ENCODE measurements at regions not wholly inside any gene's neighbourhood (a gene's known extent, or its start where the extent isn't known, plus 50 kb on each side); places are given as distances from the start of the nearest gene placed in this dataset.
"Not testable (repeated sequence)": the region's sequence is repeated elsewhere in the genome, so short reads cannot be mapped to it uniquely, and the experiment has no call there.

GRCh38 chr4:171517883-171518282 is 295.3 kb upstream of the GALNTL6 start:
- H3K36me3 ChIP-seq: no peaks in the 10 kb centered on the region
- no peak overlapping the region for H3K4me3 ChIP-seq
- intact Hi-C loops (cut with DNase I): no loop called here
- H3K27ac ChIP-seq: no peak overlapping the region
- no peak for DNase-seq (ENCODE audit: extremely low spot score in 2 of 2)
- no peaks in the 10 kb centered on the region for H3K4me1 ChIP-seq
- H3K27me3 ChIP-seq: no peaks in the 10 kb centered on the region
- TF ChIP-seq CTCF (IDR thresholded peaks at IDR 0.05): no peak
- no peaks in the 10 kb centered on the region for H3K9me3 ChIP-seq

DNA sequence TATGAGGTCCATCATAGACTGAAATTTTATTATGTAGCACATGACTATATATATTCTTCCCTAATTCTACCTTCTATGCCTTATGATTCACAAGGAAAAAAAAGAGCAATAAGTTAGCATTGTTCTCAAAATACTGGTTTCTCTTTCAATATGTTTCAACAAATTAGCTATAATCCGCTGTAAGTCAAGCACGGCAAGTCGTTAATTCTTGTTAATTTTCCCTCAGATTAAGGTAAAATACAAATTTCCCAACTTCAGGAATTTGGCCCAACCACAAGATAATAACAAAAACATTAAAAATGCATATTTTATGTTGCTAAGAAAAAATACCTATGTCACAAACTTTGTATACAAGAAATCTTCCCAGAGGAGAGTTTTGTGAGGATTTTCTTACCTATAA is 296.5 kb upstream of the GALNTL6 start:
- TF ChIP-seq POLR2A (IDR thresholded peaks at IDR 0.05): no peak
- TF ChIP-seq POLR2AphosphoS5 (IDR thresholded peaks at IDR 0.05; ENCODE audit: insufficient read depth in 1 of 2, low read depth in 1 of 2): no peak
- TF ChIP-seq CTCF (IDR thresholded peaks at IDR 0.05): no peak
- intact Hi-C loops (cut with DNase I): no loop called here
- H3K9me3 ChIP-seq: no peaks in the 10 kb centered on the region
- H3K27ac ChIP-seq: no peak overlapping the region
- no peaks in the 10 kb centered on the region for H3K36me3 ChIP-seq
- H3K27me3 ChIP-seq: no peaks in the 10 kb centered on the region
- no peak for DNase-seq (ENCODE audit: extremely low spot score in 2 of 2)
- no peaks in the 10 kb centered on the region for H3K4me1 ChIP-seq
- H3K4me3 ChIP-seq: no peak overlapping the region

DNA sequence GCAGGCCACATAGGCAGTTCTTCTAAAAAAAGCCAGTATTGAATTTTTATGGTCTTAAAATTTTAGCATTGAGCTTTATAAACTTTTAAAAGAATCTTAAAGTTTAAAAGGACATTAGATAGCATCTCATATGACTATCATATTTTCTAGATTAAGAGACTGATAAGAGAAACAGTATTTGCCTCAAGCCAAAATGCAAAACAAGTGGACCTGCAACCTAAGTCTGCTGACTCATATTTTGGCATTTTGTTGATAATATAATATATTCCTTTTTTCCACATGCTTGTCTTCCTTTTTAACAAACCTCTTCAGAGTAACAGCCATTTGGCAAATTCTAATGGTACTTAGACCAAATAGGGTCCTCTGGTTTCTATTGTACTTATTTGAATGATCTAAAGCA is 328.5 kb upstream of the GALNTL6 start:
- Histone ChIP-seq H3K4me3 (no peak overlapping the region), H3K4me1 (no peaks in the 10 kb centered on the region), H3K9me3 (no peaks in the 10 kb centered on the region), H3K27ac (no peak overlapping the region), H3K27me3 (no peaks in the 10 kb centered on the region), H3K36me3 (no peaks in the 10 kb centered on the region)
- no peak for DNase-seq (ENCODE audit: extremely low spot score in 2 of 2)
- TF ChIP-seq POLR2A (IDR thresholded peaks at IDR 0.05): no peak
- no peak for TF ChIP-seq CTCF (IDR thresholded peaks at IDR 0.05)
- TF ChIP-seq POLR2AphosphoS5 (IDR thresholded peaks at IDR 0.05; ENCODE audit: insufficient read depth in 1 of 2, low read depth in 1 of 2): no peak
- intact Hi-C loops (cut with DNase I): no loop called here

DNA sequence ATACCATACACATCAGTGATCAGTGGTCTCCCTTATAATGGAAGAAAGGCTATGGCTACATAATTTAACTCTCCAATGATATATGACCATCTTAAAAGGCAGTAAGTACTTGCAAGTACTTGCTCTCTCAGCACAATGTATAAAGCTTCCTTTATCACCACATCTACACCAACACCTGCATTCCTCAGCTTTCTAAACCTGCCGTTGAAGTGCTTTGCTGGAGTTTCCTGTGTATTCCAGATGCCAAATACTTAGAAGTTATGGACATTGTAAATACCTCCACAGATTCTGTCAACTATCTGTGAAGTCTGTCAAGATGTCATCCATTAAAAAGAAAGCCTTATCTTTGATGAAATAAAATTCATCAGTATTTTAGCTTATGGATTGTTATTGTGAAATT is 335.0 kb upstream of the GALNTL6 start:
- H3K9me3 ChIP-seq: no peaks in the 10 kb centered on the region
- DNase-seq (ENCODE audit: extremely low spot score in 2 of 2): no peak
- H3K27me3 ChIP-seq: no peaks in the 10 kb centered on the region
- TF ChIP-seq POLR2A (IDR thresholded peaks at IDR 0.05) (no peak), CTCF (IDR thresholded peaks at IDR 0.05) (no peak), POLR2AphosphoS5 (IDR thresholded peaks at IDR 0.05; ENCODE audit: insufficient read depth in 1 of 2, low read depth in 1 of 2) (no peak)
- H3K27ac ChIP-seq: no peak overlapping the region
- H3K36me3 ChIP-seq: no peaks in the 10 kb centered on the region
- H3K4me1 ChIP-seq: no peaks in the 10 kb centered on the region
- intact Hi-C loops (cut with DNase I): no loop called here
- no peak overlapping the region for H3K4me3 ChIP-seq

DNA sequence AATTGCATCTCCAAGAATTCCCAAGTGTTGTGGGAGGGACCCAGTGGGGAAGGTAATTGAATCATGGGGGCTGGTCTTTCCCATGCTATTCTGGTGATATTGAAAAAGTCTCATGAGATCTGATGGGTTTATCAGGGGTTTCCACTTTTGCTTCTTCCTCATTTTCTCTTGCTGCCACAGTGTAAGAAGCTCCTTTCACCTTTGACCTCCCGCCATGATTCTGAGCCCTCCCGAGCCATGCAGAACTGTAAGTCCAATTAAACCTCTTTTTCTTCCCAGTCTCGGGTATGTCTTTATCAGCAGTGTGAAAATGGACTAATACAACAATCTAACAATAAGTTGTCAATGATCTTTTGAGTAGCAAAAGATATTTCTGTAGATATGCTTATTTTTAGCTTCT is 338.1 kb upstream of the GALNTL6 start:
- DNase-seq (ENCODE audit: extremely low spot score in 2 of 2); H3K27me3 ChIP-seq; H3K9me3 ChIP-seq; H3K36me3 ChIP-seq; intact Hi-C loops (cut with DNase I); H3K4me1 ChIP-seq; H3K27ac ChIP-seq; H3K4me3 ChIP-seq: not testable (repeated sequence)

DNA sequence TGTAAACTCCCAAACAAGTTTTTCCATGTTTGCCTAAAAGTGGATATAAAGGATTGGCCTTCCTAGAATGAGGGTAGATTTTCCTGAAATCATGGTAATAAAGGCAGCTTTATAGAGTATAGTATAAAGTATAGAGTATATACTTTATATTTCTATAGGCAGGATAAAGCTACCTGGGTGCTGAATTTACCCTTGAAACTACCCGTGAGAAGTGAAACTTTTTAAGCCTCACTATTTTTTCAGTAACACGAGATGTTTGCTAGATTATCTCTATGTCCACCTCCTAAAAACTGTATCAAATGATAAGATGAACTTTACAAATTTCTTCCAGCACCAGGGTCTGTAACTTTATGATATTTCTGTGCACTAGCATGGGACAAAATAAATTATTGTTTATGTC is 340.0 kb upstream of the GALNTL6 start:
- no peak overlapping the region for H3K4me3 ChIP-seq
- H3K27ac ChIP-seq: no peak overlapping the region
- H3K36me3 ChIP-seq: no peaks in the 10 kb centered on the region
- no peaks in the 10 kb centered on the region for H3K9me3 ChIP-seq
- no peaks in the 10 kb centered on the region for H3K27me3 ChIP-seq
- H3K4me1 ChIP-seq: no peaks in the 10 kb centered on the region
- TF ChIP-seq CTCF (IDR thresholded peaks at IDR 0.05): no peak
- TF ChIP-seq POLR2A (IDR thresholded peaks at IDR 0.05): no peak
- no peak for TF ChIP-seq POLR2AphosphoS5 (IDR thresholded peaks at IDR 0.05; ENCODE audit: insufficient read depth in 1 of 2, low read depth in 1 of 2)
- intact Hi-C loops (cut with DNase I): no loop called here
- no peak for DNase-seq (ENCODE audit: extremely low spot score in 2 of 2)
